Uterus (tissue), 2 donors: ENCODE measurements at regions not wholly inside any gene's neighbourhood (a gene's known extent, or its start where the extent isn't known, plus 50 kb on each side); places are given as distances from the start of the nearest gene placed in this dataset.

ENCODE experiments used
- CTCF ChIP-seq, 4 experiments: fragments of 200-600 bp in 2 of 4; fragments of 450-650 bp in 2 of 4; sonication (generic) in 2 of 4; IDR thresholded peaks; one replicate each; pipeline ENCODE4 v1.5.1; 2016 to 2019; ENCODE audit warnings: antibody characterized with exemption in 4 of 4, mild to moderate bottlenecking in 2 of 4, moderate library complexity in 1 of 4
- POLR2A ChIP-seq, 2 donors: fragments of 450-650 bp; IDR thresholded peaks; one replicate each; pipeline ENCODE4 v1.6.1; 2016; ENCODE audit warnings: antibody characterized with exemption in 2 of 2, mild to moderate bottlenecking in 1 of 2, moderate library complexity in 1 of 2

- no peak for TF ChIP-seq POLR2A (IDR thresholded peaks at IDR 0.05)
- TF ChIP-seq CTCF (IDR thresholded peaks at IDR 0.05), result no peak
Measured at GRCh38 chr3:162437480-162437879, 940.9 kb downstream of the OTOL1 start.
